SK-N-SH treated with all-trans-retinoic acid at 6 μM for 48 hours (cell line): ENCODE measurements at regions not wholly inside any gene's neighbourhood (a gene's known extent, or its start where the extent isn't known, plus 50 kb on each side); places are given as distances from the start of the nearest gene placed in this dataset.

ENCODE experiments used
- ARNTL ChIP-seq: fragments of 450-650 bp; formaldehyde crosslinking; IDR thresholded peaks from 2 replicates; pipeline ENCODE4 v1.5.0; 2020; ENCODE audit warnings: low read depth, mild to moderate bottlenecking, moderate library complexity, borderline replicate concordance
- ISL1 ChIP-seq: fragments of 250-450 bp; sonication (Bioruptor Pico); IDR thresholded peaks from 2 replicates; pipeline ENCODE4 v2.1.2; 2022; ENCODE audit warnings: mild to moderate bottlenecking, moderate library complexity
- RARB ChIP-seq: fragments of 250-450 bp; sonication (Bioruptor Pico); IDR thresholded peaks from 2 replicates; pipeline ENCODE4 v1.8.0; 2021; ENCODE audit warnings: mild to moderate bottlenecking, moderate library complexity
- TOX ChIP-seq: fragments of 250-450 bp; sonication (Bioruptor Pico); IDR thresholded peaks from 2 replicates; pipeline ENCODE4 v1.8.0; 2021; ENCODE audit warnings: mild to moderate bottlenecking, moderate library complexity, borderline replicate concordance
- ZC3H10 ChIP-seq: fragments of 250-450 bp; sonication (Bioruptor Pico); IDR thresholded peaks from 2 replicates; pipeline ENCODE4 v1.5.1; 2021; ENCODE audit warnings: mild to moderate bottlenecking, moderate library complexity
- ZFP3 ChIP-seq: fragments of 250-450 bp; sonication (Bioruptor Pico); IDR thresholded peaks from 2 replicates; pipeline ENCODE4 v1.5.0; 2020; ENCODE audit warnings: mild to moderate bottlenecking, moderate library complexity
- ZNF70 ChIP-seq: fragments of 450-650 bp; formaldehyde crosslinking; IDR thresholded peaks from 2 replicates; pipeline ENCODE4 v1.5.0; 2020; ENCODE audit warnings: mild to moderate bottlenecking, moderate library complexity
- TF ChIP-seq, protein P1 (sequence below): fragments of 250-450 bp; sonication (Bioruptor Pico); IDR thresholded peaks from 2 replicates; pipeline ENCODE4 v1.5.1; 2020; ENCODE audit warnings: low read depth, mild to moderate bottlenecking, moderate library complexity
- TF ChIP-seq, protein P2 (sequence below): fragments of 250-450 bp; sonication (Bioruptor Pico); IDR thresholded peaks from 2 replicates; pipeline ENCODE4 v1.8.0; 2020; ENCODE audit warnings: mild to moderate bottlenecking, moderate library complexity, borderline replicate concordance
- TF ChIP-seq, protein P3 (sequence below): fragments of 250-450 bp; sonication (Bioruptor Pico); IDR thresholded peaks from 2 replicates; pipeline ENCODE4 v1.5.1; 2021; ENCODE audit warnings: mild to moderate bottlenecking, moderate library complexity

DNA sequence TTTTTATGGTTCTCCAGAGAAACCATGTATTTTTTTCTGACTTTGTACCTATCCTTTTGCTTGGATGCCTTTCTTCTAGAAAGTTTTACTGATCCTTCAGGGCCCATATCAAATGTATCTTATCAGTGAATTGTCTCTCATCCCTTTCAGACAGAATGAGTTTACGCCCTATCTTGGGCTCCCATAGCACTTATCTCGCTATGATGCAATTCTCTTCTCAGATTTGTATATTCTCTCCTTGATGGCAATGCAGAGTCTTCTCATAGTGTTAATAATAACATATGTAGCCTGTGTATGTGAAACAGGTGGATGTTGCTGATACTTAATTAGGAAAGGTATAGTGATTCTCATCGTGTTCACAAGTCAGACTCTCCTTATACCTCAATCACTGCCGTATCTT, 336.2 kb downstream of the UTRN start:
- TF ChIP-seq ZNF70 (CRISPR knock-in tag) (no peak), ISL1 (CRISPR knock-in tag) (no peak), ZFP3 (CRISPR knock-in tag) (no peak), ARNTL (CRISPR knock-in tag) (no peak), RARB (CRISPR knock-in tag) (no peak), TOX (no peak), ZC3H10 (no peak)
- TF ChIP-seq, protein P1, sequence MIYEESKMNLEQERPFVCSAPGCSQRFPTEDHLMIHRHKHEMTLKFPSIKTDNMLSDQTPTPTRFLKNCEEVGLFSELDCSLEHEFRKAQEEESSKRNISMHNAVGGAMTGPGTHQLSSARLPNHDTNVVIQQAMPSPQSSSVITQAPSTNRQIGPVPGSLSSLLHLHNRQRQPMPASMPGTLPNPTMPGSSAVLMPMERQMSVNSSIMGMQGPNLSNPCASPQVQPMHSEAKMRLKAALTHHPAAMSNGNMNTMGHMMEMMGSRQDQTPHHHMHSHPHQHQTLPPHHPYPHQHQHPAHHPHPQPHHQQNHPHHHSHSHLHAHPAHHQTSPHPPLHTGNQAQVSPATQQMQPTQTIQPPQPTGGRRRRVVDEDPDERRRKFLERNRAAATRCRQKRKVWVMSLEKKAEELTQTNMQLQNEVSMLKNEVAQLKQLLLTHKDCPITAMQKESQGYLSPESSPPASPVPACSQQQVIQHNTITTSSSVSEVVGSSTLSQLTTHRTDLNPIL (CRISPR knock-in tag) = no peak
- TF ChIP-seq, protein P2, sequence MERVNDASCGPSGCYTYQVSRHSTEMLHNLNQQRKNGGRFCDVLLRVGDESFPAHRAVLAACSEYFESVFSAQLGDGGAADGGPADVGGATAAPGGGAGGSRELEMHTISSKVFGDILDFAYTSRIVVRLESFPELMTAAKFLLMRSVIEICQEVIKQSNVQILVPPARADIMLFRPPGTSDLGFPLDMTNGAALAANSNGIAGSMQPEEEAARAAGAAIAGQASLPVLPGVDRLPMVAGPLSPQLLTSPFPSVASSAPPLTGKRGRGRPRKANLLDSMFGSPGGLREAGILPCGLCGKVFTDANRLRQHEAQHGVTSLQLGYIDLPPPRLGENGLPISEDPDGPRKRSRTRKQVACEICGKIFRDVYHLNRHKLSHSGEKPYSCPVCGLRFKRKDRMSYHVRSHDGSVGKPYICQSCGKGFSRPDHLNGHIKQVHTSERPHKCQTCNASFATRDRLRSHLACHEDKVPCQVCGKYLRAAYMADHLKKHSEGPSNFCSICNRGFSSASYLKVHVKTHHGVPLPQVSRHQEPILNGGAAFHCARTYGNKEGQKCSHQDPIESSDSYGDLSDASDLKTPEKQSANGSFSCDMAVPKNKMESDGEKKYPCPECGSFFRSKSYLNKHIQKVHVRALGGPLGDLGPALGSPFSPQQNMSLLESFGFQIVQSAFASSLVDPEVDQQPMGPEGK (CRISPR knock-in tag) = no peak
- TF ChIP-seq, protein P3, sequence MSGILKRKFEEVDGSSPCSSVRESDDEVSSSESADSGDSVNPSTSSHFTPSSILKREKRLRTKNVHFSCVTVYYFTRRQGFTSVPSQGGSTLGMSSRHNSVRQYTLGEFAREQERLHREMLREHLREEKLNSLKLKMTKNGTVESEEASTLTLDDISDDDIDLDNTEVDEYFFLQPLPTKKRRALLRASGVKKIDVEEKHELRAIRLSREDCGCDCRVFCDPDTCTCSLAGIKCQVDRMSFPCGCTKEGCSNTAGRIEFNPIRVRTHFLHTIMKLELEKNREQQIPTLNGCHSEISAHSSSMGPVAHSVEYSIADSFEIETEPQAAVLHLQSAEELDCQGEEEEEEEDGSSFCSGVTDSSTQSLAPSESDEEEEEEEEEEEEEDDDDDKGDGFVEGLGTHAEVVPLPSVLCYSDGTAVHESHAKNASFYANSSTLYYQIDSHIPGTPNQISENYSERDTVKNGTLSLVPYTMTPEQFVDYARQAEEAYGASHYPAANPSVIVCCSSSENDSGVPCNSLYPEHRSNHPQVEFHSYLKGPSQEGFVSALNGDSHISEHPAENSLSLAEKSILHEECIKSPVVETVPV (CRISPR knock-in tag) = no peak
